HuH-7 (cell line): ENCODE measurements at regions not wholly inside any gene's neighbourhood (a gene's known extent, or its start where the extent isn't known, plus 50 kb on each side); places are given as distances from the start of the nearest gene placed in this dataset.

Experiments
- DNase-seq: peaks from one replicate; pipeline ENCODE4 v3.0.0; 2011; ENCODE audit warnings: low spot score

DNA sequence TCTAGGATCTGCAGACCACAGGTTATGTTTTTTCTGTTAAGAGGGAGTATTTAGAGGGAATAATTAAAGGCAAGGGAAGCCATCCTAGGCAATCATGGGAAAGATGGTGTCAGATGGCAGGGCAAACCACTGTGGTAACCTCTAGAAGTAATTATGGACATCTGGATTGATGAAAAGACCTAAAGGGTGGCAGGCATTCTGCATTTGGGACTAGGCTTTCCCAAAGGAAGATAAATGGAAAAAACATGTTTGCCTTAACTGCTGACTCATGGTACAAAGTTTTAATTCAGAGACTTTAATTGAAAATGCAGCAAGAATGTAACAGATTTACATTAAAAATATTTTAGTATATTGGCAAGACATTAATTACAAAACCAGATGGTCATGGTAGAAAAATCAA lies 88.1 kb downstream of the TMEM30B start:
- DNase-seq: no peak

DNA sequence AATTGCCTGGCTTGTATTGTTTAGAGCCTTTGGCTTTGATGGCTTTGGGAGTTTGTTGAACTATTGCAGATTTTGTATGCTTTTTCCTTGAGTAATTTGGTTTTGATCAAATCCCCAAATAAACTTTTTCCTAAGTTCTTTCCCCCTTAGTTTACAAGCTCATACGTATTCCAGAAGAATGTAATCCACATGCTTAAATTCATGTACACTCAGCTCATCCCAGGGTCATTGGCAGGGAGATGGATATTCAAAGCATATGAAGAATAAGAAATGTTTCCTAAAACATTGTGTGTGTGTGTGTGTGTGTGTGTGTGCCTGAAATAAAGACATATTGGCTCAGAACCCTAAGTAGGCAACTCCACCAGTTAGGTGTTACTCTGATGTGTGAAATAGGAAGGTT lies 89.4 kb downstream of the TMEM30B start:
- DNase-seq: no peak

DNA sequence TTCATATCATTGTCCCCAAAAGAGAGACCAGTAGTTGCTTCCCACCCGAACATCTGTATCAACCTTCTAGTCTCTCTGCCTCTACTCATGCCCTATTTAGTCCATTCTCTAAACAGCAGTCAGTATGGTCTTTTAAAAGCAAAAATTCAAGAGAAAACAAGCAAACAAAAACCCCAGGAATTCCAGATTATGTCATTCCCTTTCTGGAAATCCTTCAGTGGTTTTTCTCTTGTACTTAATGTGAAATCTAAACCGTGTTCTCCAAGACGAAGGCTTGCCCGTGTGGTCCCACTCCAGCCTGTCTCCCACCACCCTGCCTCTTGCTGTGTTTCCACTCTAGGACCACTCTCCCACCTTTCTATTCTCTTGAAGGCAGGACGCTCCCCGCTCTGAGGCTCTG lies 90.8 kb downstream of the TMEM30B start:
- no peak for DNase-seq

DNA sequence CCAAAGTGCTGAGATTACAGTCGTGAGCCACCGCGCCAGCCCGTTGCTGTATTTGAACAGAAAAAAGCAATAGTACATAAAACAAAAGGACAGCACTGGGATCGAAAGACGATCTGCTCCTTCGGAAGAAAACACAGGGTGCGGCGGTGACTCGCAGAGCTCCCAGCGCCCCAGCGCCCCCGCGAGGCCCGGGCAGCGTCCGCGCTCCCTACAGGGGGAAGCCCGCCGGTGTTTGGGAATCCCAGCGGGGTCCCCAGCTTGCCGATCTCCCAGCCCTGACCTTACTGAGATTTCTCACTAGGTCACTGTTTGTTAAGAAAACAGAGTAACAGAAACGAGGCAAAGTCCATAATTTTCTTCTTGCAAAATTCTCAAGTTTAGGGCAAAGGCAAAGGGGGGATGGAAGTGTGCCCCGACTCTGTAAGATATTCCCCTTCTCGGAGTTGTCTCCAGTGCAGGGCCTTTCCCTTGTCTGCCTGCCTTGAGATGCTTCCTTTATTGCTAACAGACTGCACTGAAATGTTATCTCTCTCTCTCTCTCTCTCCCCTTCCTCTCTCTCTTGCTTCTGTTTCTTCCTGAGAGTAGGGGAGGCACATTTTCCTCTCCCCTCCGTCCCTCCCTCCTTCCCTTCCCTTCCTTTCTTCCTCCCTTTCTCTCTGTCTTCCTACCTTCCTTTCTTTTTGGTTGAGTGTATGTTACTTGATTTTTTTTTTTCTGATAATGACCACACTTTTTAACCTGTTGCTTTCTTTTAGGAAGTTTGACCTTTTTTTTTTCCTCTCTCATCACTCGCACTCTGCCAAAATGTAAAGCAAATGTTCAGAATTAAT lies 91.9 kb downstream of the TMEM30B start:
- peak; percentile 72 for DNase-seq

DNA sequence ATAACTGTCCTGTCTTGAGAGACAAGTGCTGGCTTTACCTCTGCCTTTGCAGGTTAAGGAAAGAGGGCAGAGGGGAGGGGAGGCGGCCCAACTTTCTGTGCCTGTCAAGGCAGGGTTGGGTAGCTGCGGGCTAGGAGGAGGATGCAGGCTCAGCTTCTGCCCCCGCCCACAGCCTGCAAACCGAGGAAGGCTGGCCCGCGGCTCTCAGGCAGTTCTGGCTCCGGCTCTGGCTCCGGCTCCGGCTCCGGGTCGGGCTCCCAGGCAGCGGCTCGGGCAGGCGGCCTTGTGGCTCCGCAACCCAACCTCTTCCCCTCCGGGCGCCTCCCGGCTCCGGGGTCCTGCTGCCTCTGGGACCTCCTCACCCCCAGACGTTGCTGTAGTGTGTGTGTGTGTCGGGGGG lies 92.9 kb downstream of the TMEM30B start:
- DNase-seq: peak; percentile 29

DNA sequence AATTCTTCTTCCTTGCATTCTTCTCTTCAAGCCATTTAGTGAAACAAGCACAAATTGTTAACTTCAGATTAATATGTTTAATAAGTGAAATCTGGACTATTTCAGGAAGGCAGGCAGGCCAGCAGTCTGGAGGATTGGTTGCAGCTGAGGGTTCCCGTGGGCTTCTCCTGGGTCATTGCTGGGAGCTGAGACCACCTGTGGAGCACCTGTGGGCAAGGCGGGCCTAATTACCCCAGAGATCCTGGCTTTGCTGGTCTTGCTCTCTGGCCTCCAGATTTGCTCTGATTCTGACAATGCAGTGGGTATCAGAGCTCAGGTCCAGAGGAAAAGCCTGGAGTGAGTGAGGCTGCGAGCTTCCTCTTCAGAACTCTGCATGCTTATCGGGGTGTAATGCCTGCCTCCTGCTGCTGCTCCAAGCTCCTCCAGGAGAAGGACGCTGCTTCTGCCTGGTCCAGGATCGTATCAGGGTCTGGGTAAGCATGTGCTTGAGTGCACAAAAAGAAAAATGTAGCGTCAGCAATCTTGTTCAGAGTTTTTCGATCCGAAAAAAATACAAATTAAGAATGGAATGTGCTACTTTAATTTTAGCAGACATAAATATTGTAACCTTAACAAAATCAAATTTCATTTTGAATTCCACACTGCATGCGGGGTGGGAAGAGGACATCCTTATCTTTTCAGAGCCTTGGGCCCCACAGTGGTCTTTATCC lies 93.8 kb downstream of the TMEM30B start:
- no peak for DNase-seq

DNA sequence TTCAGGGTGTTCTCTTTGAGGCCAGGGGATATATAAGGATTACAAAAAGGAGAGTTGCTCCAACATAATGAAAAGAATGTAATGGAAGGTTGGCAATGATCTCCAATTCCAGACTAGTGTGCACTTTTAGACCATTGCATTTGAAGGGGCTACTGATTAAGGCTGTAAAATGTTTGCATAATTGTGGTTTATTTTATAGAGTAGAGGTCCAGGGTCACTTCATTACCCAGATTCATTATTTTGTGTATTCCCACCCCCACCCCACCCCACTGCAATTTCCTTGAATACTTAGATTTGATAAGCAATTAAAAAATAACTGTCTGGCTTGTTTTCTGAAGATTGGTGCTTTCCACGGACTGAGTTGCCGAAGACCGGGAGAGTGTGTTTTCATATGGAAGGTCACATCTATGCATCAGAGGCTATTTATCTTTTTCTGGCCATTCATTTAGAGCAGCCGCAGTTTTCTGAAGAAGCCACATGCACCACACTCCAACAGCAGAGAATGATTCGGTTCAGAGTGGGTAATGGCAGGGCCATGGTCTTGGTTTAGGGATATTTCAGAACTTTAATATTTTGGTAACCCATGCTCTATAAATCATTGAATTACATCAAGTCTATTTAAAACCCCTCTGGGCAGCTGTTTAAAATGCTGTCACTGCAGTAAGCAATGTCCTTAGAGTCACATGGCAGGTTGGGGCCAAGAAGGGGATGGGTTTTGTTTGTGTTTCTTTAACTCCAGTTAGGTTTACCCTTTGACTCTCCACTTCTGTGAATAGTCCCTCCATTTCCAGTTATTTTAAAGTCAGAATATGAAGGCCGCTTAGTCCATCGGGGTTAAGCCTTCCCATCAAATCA lies 94.6 kb downstream of the TMEM30B start:
- no peak for DNase-seq

DNA sequence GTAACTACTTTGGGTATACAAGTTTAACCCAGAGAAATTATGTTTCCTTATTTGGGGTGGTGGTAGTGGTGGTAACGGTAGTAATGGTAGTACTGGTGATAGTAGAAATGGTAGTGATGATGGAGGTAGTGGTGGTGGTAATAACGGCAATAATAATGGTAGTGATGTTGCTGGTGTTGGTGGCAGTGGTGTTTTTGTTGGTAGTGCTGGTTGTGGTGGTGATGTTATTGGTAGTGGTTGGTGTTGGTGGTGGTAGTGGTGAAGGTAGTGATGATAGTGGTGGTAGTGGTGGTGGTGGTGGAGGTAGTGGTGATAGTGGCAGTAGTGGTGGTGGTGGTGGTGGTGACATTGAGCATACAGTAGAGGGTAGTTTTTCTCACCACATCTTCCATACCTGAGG lies 95.6 kb downstream of the TMEM30B start:
- DNase-seq: no peak

DNA sequence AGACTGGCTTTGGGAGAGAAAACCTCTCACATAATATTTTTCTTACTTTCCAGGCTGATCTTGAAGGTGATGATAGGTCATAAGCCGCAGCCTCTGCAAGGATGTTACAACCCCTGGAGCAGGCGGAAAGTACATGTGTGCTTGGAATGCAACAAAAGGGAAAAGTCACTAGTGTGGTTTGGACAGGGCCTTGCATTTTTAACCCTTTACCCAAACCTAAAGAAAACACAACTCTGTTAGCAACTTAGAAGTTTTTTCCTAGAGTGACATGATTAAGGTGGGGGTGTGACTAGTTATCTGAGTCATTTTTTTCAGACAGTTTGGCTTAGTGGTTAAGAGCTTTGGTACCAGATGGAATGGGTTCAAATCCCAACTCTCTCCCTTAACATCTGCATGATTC lies 97.0 kb downstream of the TMEM30B start:
- no peak for DNase-seq

DNA sequence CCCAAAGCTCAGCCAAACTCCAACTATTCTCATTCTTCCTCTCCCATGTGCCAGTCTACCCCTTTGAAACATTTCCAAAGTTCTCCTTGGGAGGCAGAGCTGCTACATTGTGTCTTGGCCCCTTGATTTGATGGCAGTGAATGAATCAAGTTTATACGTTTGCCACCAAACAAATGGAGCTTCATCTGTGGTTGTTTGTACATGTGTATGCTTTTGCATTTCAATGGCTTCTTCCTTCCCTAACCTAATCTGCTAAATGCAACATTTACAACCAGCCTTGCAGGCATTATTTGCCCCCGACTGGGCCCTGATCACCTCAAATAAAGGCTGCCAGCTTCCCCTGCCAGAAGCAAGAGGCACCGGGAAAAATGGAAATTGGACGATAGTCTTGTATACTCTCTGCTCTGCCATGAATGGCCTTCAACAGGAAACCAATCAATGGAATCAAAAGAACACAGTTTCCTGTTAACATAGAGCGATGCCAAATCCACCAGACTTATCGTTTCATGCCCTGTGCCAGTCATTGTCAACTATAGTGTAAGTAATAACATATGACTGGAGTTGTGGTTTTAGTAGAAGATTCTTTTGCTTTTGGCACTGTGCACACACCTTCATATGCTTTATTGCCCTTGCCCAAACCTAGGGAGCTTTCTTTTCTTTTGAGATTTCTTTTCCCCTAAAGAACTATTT lies 97.8 kb downstream of the TMEM30B start:
- no peak for DNase-seq

DNA sequence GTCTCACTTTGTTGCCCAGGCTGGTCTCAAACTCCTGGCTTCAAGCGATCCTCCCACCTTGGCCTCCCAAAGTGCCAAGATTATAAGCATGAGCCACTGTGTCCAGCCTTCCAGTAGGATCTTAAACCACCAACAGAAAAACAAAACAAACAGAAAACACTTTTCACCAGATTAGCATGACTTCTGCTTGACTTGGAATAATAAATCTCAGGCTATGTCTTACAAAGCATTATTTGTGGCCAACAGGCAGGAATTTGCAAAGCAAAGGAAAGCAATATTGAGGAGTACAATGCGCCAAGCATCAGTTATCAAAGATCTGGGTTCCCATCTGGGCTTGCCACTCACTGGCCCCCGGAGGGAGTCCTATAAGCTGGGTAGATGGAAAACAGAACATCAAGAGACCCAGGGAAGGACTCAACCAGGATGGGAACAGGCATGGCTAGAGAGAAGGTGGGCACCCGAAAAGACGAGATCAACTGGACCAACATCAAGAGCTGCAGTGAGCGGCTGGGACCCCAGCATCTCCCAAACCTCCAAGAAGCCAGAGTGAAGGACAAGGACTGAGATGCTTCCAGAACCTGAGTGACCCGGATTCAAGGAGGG lies 101.2 kb downstream of the TMEM30B start:
- DNase-seq: no peak

DNA sequence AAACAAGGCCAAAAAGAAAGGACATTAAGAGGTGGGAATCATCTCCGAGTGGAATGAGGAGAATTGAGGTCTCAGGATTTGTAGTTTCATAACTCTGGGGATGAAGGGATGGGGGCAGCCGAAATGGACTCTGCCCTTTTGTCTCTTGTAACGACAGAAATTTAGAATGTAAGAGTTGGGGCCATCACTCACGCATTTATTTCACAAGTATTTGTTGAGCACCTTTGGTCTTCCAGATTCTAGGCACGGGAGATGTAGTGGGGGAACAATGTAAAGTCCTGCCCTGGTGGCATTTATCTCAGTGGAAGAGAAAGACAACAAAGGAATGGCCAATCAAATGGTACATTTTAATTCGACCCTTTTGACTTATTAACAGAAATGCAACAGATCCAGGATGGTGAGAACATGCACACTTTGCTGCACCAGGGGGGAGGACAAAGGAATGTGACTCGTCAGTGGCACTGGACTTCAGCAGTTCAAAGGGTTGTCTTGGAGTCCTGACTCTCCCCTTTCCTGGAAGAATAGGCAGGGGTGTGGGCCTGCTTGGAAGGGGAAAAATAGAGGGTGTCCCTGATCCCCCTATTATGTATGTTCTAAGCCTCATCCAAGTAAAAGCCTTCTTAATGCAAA lies 102.0 kb downstream of the TMEM30B start:
- DNase-seq: no peak

DNA sequence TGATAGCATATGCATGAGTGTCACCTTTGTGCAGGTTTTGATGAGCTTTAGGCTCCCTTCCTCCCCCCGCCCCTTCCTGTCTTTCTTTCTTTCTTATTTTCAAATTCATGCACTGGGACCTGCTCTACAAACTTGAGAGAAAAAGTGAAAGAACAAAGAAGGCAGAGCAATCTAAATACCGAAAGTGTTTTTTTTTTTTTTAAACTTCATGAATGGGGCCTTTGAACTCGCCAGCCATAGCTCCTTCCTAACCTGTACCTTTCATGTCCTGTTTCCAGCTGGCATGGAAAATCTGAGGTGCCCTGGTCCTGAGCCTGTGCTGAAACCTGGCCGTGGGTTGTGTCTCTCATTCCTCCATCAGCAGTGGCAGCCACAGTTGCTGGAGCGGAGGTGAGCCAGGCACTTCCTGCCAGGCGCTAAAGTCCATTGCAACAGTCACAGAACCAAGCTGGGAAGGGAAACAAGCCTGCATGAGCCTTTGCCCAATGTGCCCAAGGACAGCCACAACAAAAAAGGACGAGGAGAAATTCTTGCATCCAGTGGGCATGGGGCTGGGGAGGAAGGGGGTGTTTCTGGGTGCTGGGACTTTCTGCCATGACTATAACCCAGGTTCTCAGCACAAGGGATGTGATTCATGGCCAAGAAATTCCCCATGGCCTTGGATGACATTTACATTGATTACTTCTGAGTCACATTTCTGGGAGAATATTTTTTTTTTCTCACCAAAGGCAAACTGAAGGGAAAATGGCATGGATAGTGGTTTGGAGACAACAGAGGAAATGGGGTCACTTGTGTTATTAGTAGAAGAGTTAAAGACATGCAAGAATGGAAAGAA lies 102.7 kb downstream of the TMEM30B start:
- no peak for DNase-seq

DNA sequence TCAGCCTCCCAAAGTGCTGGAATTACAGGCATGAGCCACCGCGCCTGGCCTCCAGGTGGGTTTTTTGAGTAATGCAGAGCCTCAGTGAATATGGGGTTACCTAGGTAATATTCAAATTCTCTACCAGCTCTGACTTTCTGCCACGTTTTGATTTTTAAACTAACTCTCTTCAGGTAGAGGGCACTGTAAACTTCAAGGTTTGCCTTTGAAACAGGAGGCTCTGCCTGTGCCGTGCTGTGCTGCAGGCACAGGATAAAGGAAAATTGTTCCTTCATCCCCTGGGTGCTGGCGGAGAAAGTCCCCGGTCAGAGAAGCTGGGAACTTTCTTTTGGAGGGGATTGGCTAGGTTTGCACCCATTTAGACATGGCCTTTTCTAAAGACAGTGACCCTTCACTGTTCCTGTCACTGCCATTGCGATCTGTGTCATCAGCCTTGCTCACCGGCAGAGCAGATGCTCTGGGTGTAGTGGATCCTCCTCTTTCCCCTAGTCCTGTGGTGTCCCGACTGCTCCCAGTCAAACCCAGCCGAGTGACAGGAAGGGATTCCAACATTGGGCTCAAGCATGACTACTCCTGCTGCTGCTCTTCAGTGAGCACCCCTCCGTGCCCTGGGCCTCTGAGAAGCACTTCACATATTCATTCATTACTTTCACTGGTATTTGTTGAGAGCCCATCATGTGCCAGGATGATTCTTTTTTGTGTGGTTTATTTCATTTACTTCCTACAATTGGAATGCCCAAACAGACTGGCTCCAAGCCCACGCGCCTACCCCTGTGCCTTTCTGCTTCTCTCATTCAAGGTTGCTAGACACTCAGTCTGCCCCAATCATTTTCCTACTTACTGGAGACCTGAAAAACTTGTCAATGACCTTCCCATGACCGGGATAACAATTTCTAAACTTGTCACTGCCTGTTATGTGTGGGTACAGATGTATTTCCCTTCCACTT lies 103.6 kb downstream of the TMEM30B start:
- DNase-seq: no peak

DNA sequence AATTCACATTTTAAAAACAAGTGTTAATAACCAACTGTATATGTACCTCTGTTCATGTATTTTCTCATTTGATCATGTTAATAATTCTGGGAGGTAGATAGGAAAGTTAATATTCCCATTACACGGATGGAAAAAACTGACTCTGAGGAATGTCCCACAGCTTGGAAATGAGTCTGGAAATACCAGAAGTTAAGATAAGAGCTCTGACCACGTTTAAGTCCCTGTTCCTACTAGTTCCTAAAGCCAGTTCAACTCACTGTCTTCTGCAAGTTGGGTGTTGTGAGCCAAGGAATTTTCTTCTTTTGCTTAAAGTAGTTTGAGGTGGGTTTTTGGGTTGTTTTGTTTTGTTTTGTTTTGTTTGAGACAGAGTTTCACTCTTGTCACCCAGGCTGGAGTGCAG lies 104.5 kb downstream of the TMEM30B start:
- DNase-seq: no peak

DNA sequence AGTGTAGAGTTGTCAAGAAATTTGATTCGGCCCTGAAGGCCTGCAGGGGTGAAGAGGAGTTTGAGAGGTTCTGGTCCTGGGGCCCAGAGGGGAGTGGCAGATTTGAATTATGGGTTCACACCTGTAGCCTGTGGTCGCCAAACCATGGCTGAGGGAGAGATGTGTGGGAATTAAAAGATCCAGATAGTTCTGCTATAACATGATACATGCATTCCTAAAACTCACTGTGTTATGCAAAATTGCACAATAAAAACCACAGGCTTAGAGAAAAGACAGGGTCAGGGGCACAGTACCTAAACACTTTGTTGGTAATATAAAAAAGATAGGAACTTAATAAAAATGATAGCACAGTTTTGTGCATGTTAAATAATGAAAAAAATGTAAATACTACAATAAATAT lies 106.2 kb downstream of the TMEM30B start:
- no peak for DNase-seq

DNA sequence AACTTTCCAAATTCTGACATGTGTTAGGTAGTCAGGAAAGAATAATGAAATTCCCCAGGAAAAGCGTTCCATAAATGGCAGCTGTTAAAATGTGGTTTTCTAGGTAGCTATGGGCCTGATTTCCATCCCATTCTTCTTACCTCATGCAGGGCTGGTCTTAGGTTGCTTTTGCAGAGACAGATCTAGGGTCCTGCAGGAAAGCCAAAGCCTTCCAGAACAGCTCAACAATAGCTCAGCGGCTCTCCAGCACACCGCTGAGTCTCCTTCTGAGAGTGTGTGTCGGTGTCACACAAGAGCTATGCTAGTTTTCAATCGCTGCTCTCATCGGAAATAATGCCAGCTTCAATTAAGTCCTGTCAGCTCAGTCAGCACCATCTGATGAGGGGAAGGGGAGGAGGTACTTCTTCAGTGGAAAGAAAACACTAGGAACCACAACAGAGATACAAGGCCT lies 106.7 kb downstream of the TMEM30B start:
- no peak for DNase-seq

DNA sequence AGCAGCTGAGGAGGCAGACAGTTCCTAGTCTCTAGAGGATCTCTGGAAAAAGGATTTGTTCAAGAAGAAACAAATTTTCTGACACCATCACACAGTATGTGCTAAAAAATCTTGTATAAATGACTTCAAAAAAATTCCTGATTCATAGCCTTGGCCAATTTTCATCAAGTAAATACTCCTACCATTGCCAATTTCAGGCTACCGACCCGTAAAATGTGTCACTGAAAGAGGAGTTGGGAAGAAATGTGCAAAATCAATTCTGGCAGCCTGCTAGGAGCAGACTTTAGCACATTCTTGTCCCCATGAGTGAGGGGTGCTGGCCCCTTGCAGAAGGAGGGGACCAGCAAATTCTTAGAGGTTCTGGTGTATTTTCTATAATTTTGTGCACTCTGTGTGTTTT lies 109.4 kb downstream of the TMEM30B start:
- no peak for DNase-seq

DNA sequence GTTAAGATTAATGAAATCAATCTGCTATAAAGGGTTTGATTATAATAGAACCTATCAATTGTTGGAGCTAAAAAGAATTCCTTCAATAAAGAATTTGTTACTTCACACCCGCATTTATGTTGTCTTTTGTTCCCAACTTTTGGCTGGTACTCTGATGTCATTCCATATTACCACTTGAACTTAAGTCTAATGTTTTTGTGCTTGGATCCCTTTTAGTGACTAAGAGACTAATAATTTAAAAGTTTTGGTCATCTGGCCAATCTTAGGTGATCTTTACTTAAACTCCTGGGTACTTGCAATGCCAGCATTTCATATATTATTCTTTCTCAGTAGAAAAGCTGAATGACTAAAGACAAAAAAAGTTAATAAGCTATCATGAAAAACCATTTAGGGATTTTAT lies 113.0 kb downstream of the TMEM30B start:
- DNase-seq: no peak
